Smooth muscle cell (in vitro differentiated cells): ENCODE measurements at regions not wholly inside any gene's neighbourhood (a gene's known extent, or its start where the extent isn't known, plus 50 kb on each side); places are given as distances from the start of the nearest gene placed in this dataset.

Source experiments
- DNase-seq: peaks from one replicate; lab custom pipeline; 2025; ENCODE audit not compliant: unreplicated experiment; lab: John Stamatoyannopoulos, UW
- H2AFZ ChIP-seq: fragments of 200-600 bp; sonication (generic); 2 replicates; pipeline ENCODE4 v1.6.0; 2016; ENCODE audit warnings: antibody characterized with exemption, low read depth, mild to moderate bottlenecking
- H3F3A ChIP-seq: fragments of 200-600 bp; sonication (generic); 2 replicates; pipeline ENCODE4 v1.6.0; 2017; ENCODE audit warnings: antibody characterized with exemption, low read depth
- H3K27ac ChIP-seq: fragments of 200-600 bp; sonication (generic); 2 replicates; pipeline ENCODE4 v1.5.1; 2016; ENCODE audit warnings: low read depth, mild to moderate bottlenecking
- H3K27me3 ChIP-seq: fragments of 200-600 bp; sonication (generic); 2 replicates; pipeline ENCODE4 v1.6.1; 2016; ENCODE audit warnings: low read depth, mild to moderate bottlenecking
- H3K36me3 ChIP-seq: fragments of 200-600 bp; sonication (generic); 2 replicates; pipeline ENCODE4 v1.5.1; 2016; ENCODE audit warnings: low read depth
- H3K4me1 ChIP-seq: fragments of 200-600 bp; sonication (generic); 2 replicates; pipeline ENCODE4 v1.5.1; 2016; ENCODE audit warnings: low read depth
- H3K4me2 ChIP-seq: fragments of 200-600 bp; sonication (generic); 2 replicates; pipeline ENCODE4 v1.6.0; 2016; ENCODE audit warnings: mild to moderate bottlenecking
- H3K4me3 ChIP-seq: fragments of 200-600 bp; sonication (generic); 2 replicates; pipeline ENCODE4 v1.5.1; 2016; ENCODE audit warnings: mild to moderate bottlenecking
- H3K79me2 ChIP-seq: fragments of 200-600 bp; sonication (generic); 2 replicates; pipeline ENCODE4 v1.6.0; 2016; ENCODE audit warnings: low read depth, mild to moderate bottlenecking
- H3K9ac ChIP-seq: fragments of 200-600 bp; sonication (generic); 2 replicates; pipeline ENCODE4 v1.6.0; 2016; ENCODE audit warnings: low read depth
- H3K9me3 ChIP-seq: fragments of 200-600 bp; sonication (generic); replicated peaks from 2 replicates; pipeline ENCODE4 v1.5.1; 2016; ENCODE audit warnings: low read depth
- H4K20me1 ChIP-seq: fragments of 200-600 bp; sonication (generic); 2 replicates; pipeline ENCODE4 v1.6.0; 2016; ENCODE audit warnings: low read depth
- CTCF ChIP-seq: fragments of 200-600 bp; sonication (generic); IDR thresholded peaks from 2 replicates; pipeline ENCODE4 v1.5.1; 2017; ENCODE audit warnings: borderline replicate concordance, mild to moderate bottlenecking, antibody characterized with exemption; ENCODE audit not compliant: insufficient read depth, poor library complexity, severe bottlenecking
- WGBS: methylation state at CpG from one replicate; pipeline ENCODE4 v1.1.7; 2016; ENCODE audit warnings: low lambda C conversion rate; 5-methylcytosine and 5-hydroxymethylcytosine counted together

- Histone ChIP-seq H3K9ac (no peak overlapping the region), H3K36me3 (no peaks in the 10 kb centered on the region), H3K4me1 (peaks cover 4% of the 10 kb centered on the region), H3K27ac (no peak overlapping the region), H3K4me3 (no peak overlapping the region), H4K20me1 (no peaks in the 10 kb centered on the region), H3F3A (no peaks in the 10 kb centered on the region), H2AFZ (no peak overlapping the region), H3K4me2 (no peak overlapping the region), H3K9me3 (no peaks in the 10 kb centered on the region), H3K79me2 (no peaks in the 10 kb centered on the region), H3K27me3 (no peaks in the 10 kb centered on the region)
- TF ChIP-seq CTCF: no peak
- DNase-seq: no peak
These were observed 665.9 kb upstream of the SALL1 start for GRCh38 chr16:51816929-51817328.

GRCh38 chr16:51815523-51815922 is 664.5 kb upstream of the SALL1 start:
- TF ChIP-seq CTCF: no peak
- H3K79me2 ChIP-seq: no peaks in the 10 kb centered on the region
- H3K36me3 ChIP-seq: no peaks in the 10 kb centered on the region
- WGBS: 50% methylated on average over 3 of the region's 3 CpGs
- H3K27me3 ChIP-seq: no peaks in the 10 kb centered on the region
- H3K4me1 ChIP-seq: peaks cover 4% of the 10 kb centered on the region
- no peak overlapping the region for H3K9ac ChIP-seq
- DNase-seq: no peak
- no peak overlapping the region for H3K27ac ChIP-seq
- no peak overlapping the region for H3K4me2 ChIP-seq
- H3K4me3 ChIP-seq: no peak overlapping the region
- H4K20me1 ChIP-seq: no peaks in the 10 kb centered on the region
- H2AFZ ChIP-seq: no peak overlapping the region
- H3K9me3 ChIP-seq: no peaks in the 10 kb centered on the region
- H3F3A ChIP-seq: no peaks in the 10 kb centered on the region

- Histone ChIP-seq H3K4me2 (no peak overlapping the region), H3K4me1 (no peaks in the 10 kb centered on the region), H3K27me3 (no peaks in the 10 kb centered on the region), H3K4me3 (no peak overlapping the region), H3K9ac (no peak overlapping the region), H3K36me3 (no peaks in the 10 kb centered on the region), H3F3A (no peaks in the 10 kb centered on the region), H3K79me2 (no peaks in the 10 kb centered on the region), H3K27ac (no peak overlapping the region), H4K20me1 (no peaks in the 10 kb centered on the region), H3K9me3 (no peaks in the 10 kb centered on the region), H2AFZ (no peak overlapping the region)
- TF ChIP-seq CTCF: no peak
- no peak for DNase-seq
- WGBS: 75% methylated on average over 3 of the region's 3 CpGs
These were observed 663.5 kb upstream of the SALL1 start for GRCh38 chr16:51814617-51815016.

- Histone ChIP-seq H3K4me1 (no peaks in the 10 kb centered on the region), H3K36me3 (no peaks in the 10 kb centered on the region), H3K9me3 (no peaks in the 10 kb centered on the region), H3K4me3 (no peak overlapping the region), H4K20me1 (no peaks in the 10 kb centered on the region), H3K4me2 (no peak overlapping the region), H2AFZ (no peak overlapping the region), H3K9ac (no peak overlapping the region), H3K27me3 (no peaks in the 10 kb centered on the region), H3K79me2 (no peaks in the 10 kb centered on the region), H3K27ac (no peak overlapping the region), H3F3A (no peaks in the 10 kb centered on the region)
- TF ChIP-seq CTCF: no peak
- no peak for DNase-seq
- 74% methylated on average over 4 of the region's 4 CpGs for WGBS
These were observed 662.5 kb upstream of the SALL1 start for GRCh38 chr16:51813609-51814008.
